Kidney epithelial cell (primary cell): ENCODE measurements at regions not wholly inside any gene's neighbourhood (a gene's known extent, or its start where the extent isn't known, plus 50 kb on each side); places are given as distances from the start of the nearest gene placed in this dataset.

Experiments used
- DNase-seq: peaks from one replicate; pipeline ENCODE4 v3.0.0-alpha.2; 2010; ENCODE audit warnings: low read depth
- H3K27me3 ChIP-seq: 2 replicates; pipeline ENCODE4 v1.6.0; 2011; ENCODE audit warnings: low read length; ENCODE audit not compliant: control insufficient read depth, insufficient read depth
- H3K36me3 ChIP-seq: 2 replicates; pipeline ENCODE4 v1.5.1; 2011; ENCODE audit warnings: low read length; ENCODE audit not compliant: control insufficient read depth, insufficient read depth
- H3K4me3 ChIP-seq: 2 replicates; pipeline ENCODE4 v1.5.1; 2011; ENCODE audit warnings: low read depth, mild to moderate bottlenecking, control low read depth, low read length
- TF ChIP-seq, protein P1 (sequence below): IDR thresholded peaks from 2 replicates; pipeline ENCODE4 v1.5.1; 2011; ENCODE audit warnings: mild to moderate bottlenecking, moderate library complexity, low read length, control low read depth, inconsistent platforms; ENCODE audit not compliant: insufficient read depth, poor library complexity, severe bottlenecking

DNA sequence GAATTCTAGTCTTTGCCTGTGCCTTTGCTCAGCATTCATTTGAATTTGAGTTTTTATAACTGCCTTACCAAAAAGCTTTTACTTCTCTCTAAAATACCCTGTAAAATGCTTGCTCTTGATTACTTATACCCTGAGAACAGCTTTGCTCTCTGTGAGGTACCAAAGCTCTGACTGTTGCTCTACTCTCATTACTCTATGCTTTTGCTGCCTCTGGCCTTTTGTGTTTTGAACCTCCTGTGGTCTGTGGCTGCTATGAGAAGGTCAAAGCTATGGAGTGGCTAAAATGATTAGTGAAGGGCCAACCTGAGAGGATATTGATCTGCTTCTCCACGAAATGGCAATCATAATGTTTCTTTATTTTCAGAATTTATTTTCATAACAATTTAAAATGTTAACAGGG is 375.6 kb upstream of the IMPG1 start:
- TF ChIP-seq, protein P1, sequence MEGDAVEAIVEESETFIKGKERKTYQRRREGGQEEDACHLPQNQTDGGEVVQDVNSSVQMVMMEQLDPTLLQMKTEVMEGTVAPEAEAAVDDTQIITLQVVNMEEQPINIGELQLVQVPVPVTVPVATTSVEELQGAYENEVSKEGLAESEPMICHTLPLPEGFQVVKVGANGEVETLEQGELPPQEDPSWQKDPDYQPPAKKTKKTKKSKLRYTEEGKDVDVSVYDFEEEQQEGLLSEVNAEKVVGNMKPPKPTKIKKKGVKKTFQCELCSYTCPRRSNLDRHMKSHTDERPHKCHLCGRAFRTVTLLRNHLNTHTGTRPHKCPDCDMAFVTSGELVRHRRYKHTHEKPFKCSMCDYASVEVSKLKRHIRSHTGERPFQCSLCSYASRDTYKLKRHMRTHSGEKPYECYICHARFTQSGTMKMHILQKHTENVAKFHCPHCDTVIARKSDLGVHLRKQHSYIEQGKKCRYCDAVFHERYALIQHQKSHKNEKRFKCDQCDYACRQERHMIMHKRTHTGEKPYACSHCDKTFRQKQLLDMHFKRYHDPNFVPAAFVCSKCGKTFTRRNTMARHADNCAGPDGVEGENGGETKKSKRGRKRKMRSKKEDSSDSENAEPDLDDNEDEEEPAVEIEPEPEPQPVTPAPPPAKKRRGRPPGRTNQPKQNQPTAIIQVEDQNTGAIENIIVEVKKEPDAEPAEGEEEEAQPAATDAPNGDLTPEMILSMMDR = no peak
- Histone ChIP-seq H3K36me3 (no peaks in the 10 kb centered on the region), H3K4me3 (no peak overlapping the region), H3K27me3 (no peaks in the 10 kb centered on the region)
- no peak for DNase-seq

DNA sequence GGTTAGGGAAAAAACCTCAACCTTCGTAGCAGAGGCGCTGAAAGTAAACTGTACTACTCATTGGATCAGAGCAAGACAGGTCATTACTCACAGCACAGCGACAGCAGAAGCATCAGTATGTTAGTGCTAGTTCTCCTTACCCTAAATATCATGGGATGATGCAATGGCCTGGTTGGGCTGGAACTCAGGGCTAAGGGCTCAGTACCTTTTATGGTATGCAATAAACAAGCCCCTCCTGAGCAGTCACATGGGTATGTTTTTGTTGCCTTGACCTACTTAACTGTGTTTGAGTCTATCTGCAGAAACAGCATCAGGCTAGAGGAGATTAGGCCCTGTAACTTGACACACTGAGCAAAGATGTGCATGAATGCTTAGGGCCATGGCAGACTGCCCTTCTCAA is 369.4 kb upstream of the IMPG1 start:
- H3K27me3 ChIP-seq = no peaks in the 10 kb centered on the region
- H3K4me3 ChIP-seq = no peak overlapping the region
- DNase-seq = no peak
- H3K36me3 ChIP-seq = no peaks in the 10 kb centered on the region
- TF ChIP-seq, protein P1 = no peak

DNA sequence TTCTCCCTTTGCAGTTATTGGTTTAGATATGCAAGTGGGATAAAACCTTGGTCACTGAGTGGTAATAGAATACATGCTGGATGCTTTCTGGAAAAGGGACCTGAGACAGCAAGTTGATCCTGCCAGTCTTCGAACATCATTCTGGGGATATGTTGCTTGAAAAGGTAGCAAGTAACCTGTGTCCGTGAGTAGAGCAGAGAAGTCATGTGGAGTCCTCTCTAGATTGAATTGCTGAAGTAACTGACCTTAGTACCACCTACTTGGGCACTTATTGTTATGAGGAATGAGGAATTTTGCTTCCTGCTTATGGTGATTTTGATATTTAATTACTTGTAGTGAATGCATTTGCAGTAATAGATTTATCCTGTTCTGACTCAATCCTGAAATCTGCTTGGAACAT is 367.3 kb upstream of the IMPG1 start:
- Histone ChIP-seq H3K4me3 (no peak overlapping the region), H3K27me3 (no peaks in the 10 kb centered on the region), H3K36me3 (no peaks in the 10 kb centered on the region)
- TF ChIP-seq, protein P1 = no peak
- DNase-seq = no peak

DNA sequence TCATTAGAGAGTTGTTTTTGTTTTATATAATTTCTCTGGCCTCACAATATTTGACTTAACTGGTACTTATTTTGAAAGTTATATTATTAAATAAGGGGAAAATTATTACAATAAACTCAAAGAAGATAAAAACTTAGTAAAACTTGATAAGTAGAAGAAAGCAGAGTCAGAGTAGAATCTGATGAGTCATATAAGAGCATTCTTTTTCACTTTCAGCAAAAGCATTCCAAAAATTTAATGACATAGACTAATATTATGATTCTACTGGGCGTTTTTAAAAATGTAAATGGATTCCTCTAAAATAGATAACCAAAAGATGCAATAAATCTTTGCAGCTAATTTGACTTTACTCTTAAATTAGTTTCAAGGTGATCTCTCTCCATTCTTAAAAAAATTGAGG is 366.3 kb upstream of the IMPG1 start:
- Histone ChIP-seq H3K36me3 (no peaks in the 10 kb centered on the region), H3K4me3 (no peak overlapping the region), H3K27me3 (no peaks in the 10 kb centered on the region)
- TF ChIP-seq, protein P1 = no peak
- no peak for DNase-seq

DNA sequence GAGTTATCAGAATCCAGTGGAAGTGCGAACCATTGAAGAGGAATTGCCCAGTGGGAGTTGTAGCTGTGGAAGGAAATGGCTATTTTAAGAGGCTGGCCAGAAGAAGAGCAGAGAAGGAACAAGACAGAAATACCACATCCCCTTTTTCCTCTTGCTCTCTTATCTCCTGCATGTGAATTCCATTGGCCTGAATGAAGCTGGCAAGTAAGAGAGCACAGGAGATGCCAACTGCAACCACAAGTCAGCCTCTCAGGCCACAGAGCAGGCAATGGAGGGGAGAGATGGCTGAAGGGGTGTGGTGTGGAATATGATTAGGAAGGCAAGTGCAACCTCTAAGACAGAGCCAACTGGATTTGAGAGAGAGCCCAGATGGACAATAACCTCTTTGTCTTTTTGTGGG is 362.7 kb upstream of the IMPG1 start:
- H3K36me3 ChIP-seq = no peaks in the 10 kb centered on the region
- no peak for DNase-seq
- TF ChIP-seq, protein P1 = no peak
- no peaks in the 10 kb centered on the region for H3K27me3 ChIP-seq
- no peak overlapping the region for H3K4me3 ChIP-seq

DNA sequence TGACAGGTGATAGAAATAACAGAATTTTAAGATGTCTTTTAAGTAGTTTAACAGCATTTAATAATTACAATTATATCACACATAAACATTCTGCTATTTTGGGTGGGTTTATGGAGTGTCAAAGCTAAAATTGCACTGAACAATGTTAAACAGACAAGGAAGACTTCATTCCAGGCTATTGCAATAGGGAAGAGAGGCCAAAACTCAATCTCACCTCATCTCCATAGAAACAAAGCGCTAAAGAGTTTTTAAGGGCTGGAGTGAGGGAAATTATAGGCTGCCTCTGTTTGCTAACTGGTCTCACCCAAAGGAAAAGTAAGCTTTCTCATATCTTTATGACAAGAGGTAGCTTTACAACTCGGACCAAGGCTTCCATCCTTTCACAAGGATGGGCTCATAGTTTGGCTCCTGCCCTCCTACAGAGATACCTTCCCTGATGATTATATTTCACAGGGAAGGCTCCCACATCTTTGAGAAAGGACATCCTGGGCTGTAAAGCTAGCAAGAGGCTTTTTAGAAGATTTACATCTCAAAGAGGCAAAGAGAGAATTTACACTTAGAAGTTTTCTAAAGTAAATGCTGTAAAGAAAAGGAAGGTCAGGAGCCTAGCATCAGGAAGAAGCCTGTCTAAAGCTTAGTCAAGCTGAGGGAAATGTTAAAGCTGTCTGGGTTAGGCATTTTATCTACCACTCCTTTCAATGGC is 350.2 kb upstream of the IMPG1 start:
- Histone ChIP-seq H3K27me3 (no peaks in the 10 kb centered on the region), H3K36me3 (no peaks in the 10 kb centered on the region), H3K4me3 (no peak overlapping the region)
- TF ChIP-seq, protein P1 = no peak
- DNase-seq = no peak
